ENCODE measurements at regions not wholly inside any gene's neighbourhood (a gene's known extent, or its start where the extent isn't known, plus 50 kb on each side); places are given as distances from the start of the nearest gene placed in this dataset.

DNA sequence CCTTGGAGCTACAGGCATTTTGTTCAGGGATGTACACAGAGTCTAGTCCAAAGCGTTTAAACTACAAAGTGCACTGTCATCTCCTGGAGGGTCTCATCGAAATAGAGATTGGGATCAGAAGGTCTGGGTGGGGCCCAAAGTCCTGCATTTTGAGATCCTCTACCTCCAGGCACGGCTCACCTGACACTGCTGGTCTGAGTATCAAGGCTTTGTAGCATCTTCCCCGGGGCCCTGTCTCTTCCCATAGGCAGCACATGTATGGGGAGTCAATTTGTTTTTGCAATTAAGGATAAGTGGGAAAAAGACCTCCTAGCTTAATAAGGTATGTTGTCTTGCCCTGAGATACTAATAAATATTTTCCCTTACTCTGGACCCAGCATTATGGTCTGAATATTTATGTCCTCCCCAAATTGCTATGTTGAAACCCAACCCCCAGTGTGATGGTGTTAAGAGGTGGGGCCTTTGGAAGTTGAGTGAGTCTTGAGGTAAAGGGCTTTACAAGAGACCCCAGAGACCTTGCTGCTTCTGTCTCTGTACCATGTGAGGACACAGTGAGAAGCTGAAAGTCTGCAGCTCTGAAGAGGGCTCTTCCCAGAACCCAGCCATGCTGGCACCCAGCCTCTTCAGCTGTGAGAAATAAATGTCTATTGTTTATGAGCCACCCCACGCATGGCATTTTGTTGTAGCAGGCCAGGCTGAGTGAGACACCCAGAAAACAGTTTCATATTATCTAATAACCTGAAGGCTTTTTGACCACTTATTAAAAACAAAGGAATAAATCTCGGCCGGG, 258.7 kb upstream of the HS6ST1 start:
- no peak for TF ChIP-seq POLR2A (IDR thresholded peaks at IDR 0.05)
- TF ChIP-seq, protein P1, sequence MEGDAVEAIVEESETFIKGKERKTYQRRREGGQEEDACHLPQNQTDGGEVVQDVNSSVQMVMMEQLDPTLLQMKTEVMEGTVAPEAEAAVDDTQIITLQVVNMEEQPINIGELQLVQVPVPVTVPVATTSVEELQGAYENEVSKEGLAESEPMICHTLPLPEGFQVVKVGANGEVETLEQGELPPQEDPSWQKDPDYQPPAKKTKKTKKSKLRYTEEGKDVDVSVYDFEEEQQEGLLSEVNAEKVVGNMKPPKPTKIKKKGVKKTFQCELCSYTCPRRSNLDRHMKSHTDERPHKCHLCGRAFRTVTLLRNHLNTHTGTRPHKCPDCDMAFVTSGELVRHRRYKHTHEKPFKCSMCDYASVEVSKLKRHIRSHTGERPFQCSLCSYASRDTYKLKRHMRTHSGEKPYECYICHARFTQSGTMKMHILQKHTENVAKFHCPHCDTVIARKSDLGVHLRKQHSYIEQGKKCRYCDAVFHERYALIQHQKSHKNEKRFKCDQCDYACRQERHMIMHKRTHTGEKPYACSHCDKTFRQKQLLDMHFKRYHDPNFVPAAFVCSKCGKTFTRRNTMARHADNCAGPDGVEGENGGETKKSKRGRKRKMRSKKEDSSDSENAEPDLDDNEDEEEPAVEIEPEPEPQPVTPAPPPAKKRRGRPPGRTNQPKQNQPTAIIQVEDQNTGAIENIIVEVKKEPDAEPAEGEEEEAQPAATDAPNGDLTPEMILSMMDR (IDR thresholded peaks at IDR 0.05): no peak
- TF ChIP-seq POLR2AphosphoS5 (IDR thresholded peaks at IDR 0.05): no peak

All from gastroesophageal sphincter (tissue), 3 donors.